GM23338 (cell line): ENCODE measurements at regions not wholly inside any gene's neighbourhood (a gene's known extent, or its start where the extent isn't known, plus 50 kb on each side); places are given as distances from the start of the nearest gene placed in this dataset.

Experiments used
- ATAC-seq: fragments of 200-7000 bp; cut with Tn5 transposase; 3 replicates; pipeline ENCODE4 v1.9.1; 2020
- DNase-seq: peaks from one replicate; pipeline ENCODE4 v3.0.0-alpha.2; 2015; ENCODE audit warnings: low spot score
- H2AFZ ChIP-seq: fragments of 200-600 bp; sonication (generic); 2 replicates; pipeline ENCODE4 v1.8.0; 2016; ENCODE audit warnings: antibody characterized with exemption, mild to moderate bottlenecking, moderate library complexity
- H3F3A ChIP-seq: fragments of 200-600 bp; sonication (generic); replicated peaks from 2 replicates; pipeline ENCODE4 v1.8.0; 2017; ENCODE audit warnings: antibody characterized with exemption, mixed run types, low read depth
- H3K27ac ChIP-seq: fragments of 200-600 bp; sonication (generic); 2 replicates; pipeline ENCODE4 v1.6.1; 2016; ENCODE audit warnings: low read depth
- H3K27me3 ChIP-seq: fragments of 200-600 bp; sonication (generic); 2 replicates; pipeline ENCODE4 v1.8.0; 2016; ENCODE audit warnings: mild to moderate bottlenecking, mixed run types, moderate library complexity; ENCODE audit not compliant: insufficient read depth
- H3K36me3 ChIP-seq: fragments of 200-600 bp; sonication (generic); 2 replicates; pipeline ENCODE4 v1.8.0; 2016; ENCODE audit warnings: mild to moderate bottlenecking; ENCODE audit not compliant: insufficient read depth
- H3K4me1 ChIP-seq: fragments of 200-600 bp; sonication (generic); 2 replicates; pipeline ENCODE4 v1.8.0; 2016; ENCODE audit warnings: mild to moderate bottlenecking, moderate library complexity; ENCODE audit not compliant: insufficient read depth
- H3K4me2 ChIP-seq: fragments of 200-600 bp; sonication (generic); 2 replicates; pipeline ENCODE4 v1.7.1; 2017; ENCODE audit warnings: mixed run types
- H3K4me3 ChIP-seq: fragments of 200-600 bp; sonication (generic); 2 replicates; pipeline ENCODE4 v1.6.1; 2016; ENCODE audit warnings: mixed run types
- H3K79me2 ChIP-seq: fragments of 200-600 bp; sonication (generic); replicated peaks from 2 replicates; pipeline ENCODE4 v1.8.0; 2017; ENCODE audit warnings: mild to moderate bottlenecking; ENCODE audit not compliant: insufficient read depth
- H3K9me2 ChIP-seq: fragments of 200-600 bp; sonication (generic); 2 replicates; pipeline ENCODE4 v1.8.0; 2017; ENCODE audit not compliant: insufficient read depth
- H4K20me1 ChIP-seq: fragments of 200-600 bp; sonication (generic); replicated peaks from 2 replicates; pipeline ENCODE4 v1.8.0; 2017; ENCODE audit warnings: mild to moderate bottlenecking; ENCODE audit not compliant: insufficient read depth
- H3K27ac Mint-ChIP-seq: 2 replicates; pipeline ENCODE4 v1.8.0; 2020; ENCODE audit warnings: inconsistent platforms, mild to moderate bottlenecking, moderate library complexity, mixed read lengths
- H3K27me3 Mint-ChIP-seq: 3 replicates; pipeline ENCODE4 v1.8.0; 2022; ENCODE audit warnings: low read depth, mild to moderate bottlenecking, moderate library complexity, mixed read lengths, inconsistent platforms; ENCODE audit not compliant: insufficient read depth, poor library complexity
- H3K36me3 Mint-ChIP-seq: 3 replicates; pipeline ENCODE4 v1.8.0; 2021; ENCODE audit warnings: low read depth, mild to moderate bottlenecking, inconsistent platforms, moderate library complexity, mixed read lengths
- H3K4me1 Mint-ChIP-seq: 3 replicates; pipeline ENCODE4 v1.8.0; 2020; ENCODE audit warnings: mild to moderate bottlenecking, inconsistent platforms, mixed read lengths
- H3K4me3 Mint-ChIP-seq: 3 replicates; pipeline ENCODE4 v1.8.0; 2021; ENCODE audit warnings: moderate library complexity, mild to moderate bottlenecking, inconsistent platforms, mixed read lengths
- H3K9me3 Mint-ChIP-seq: 3 replicates; pipeline ENCODE4 v1.8.0; 2020; ENCODE audit warnings: moderate library complexity, mild to moderate bottlenecking, inconsistent platforms, mixed read lengths
- CREB1 ChIP-seq: fragments of 250-450 bp; sonication (Bioruptor Pico); IDR thresholded peaks from 2 replicates; pipeline ENCODE4 v1.5.0; 2020; ENCODE audit warnings: low read depth, mild to moderate bottlenecking, moderate library complexity
- EZH2 ChIP-seq: fragments of 200-600 bp; sonication (generic); IDR thresholded peaks from one replicate; pipeline ENCODE4 v1.8.0; 2017; ENCODE audit warnings: antibody characterized with exemption, mild to moderate bottlenecking, low read depth; ENCODE audit not compliant: unreplicated experiment
- JUNB ChIP-seq: IDR thresholded peaks from one replicate; pipeline ENCODE4 v1.6.1; 2016; ENCODE audit warnings: antibody characterized with exemption; ENCODE audit not compliant: unreplicated experiment
- POLR2AphosphoS5 ChIP-seq: IDR thresholded peaks from 2 replicates; pipeline ENCODE4 v1.6.1; 2016; ENCODE audit warnings: antibody characterized with exemption, low read depth
- REST ChIP-seq: IDR thresholded peaks from one replicate; pipeline ENCODE4 v1.6.1; 2018; ENCODE audit warnings: antibody characterized with exemption; ENCODE audit not compliant: unreplicated experiment
- STAT1 ChIP-seq: IDR thresholded peaks from one replicate; pipeline ENCODE4 v1.6.1; 2016; ENCODE audit warnings: antibody characterized with exemption; ENCODE audit not compliant: unreplicated experiment
- ZNF114 ChIP-seq: fragments of 250-450 bp; sonication (Bioruptor Pico); IDR thresholded peaks from 2 replicates; pipeline ENCODE4 v1.5.0; 2020; ENCODE audit warnings: mild to moderate bottlenecking, moderate library complexity
- ZNF331 ChIP-seq: fragments of 250-450 bp; sonication (Bioruptor Pico); IDR thresholded peaks from 2 replicates; pipeline ENCODE4 v1.5.0; 2020; ENCODE audit warnings: low read depth, mild to moderate bottlenecking, moderate library complexity
- ZNF462 ChIP-seq: fragments of 250-450 bp; sonication (Bioruptor Pico); IDR thresholded peaks from 2 replicates; pipeline ENCODE4 v1.5.0; 2020; ENCODE audit warnings: mild to moderate bottlenecking, moderate library complexity

GRCh38 chr10:127619546-127620325 lies 70.6 kb downstream of the NPS start (continued):
- TF ChIP-seq POLR2AphosphoS5, result no peak
- TF ChIP-seq REST, result no peak
- no peak for TF ChIP-seq STAT1
- no peak for TF ChIP-seq ZNF331
- TF ChIP-seq EZH2, result no peak

- Mint-ChIP-seq H3K27me3 (peaks cover 4% of the 10 kb centered on the region), H3K36me3 (peaks cover 16% of the 10 kb centered on the region), H3K4me3 (no peak overlapping the region), H3K27ac (no peak overlapping the region), H3K4me1 (no peaks in the 10 kb centered on the region), H3K9me3 (peaks cover 34% of the 10 kb centered on the region)
- Histone ChIP-seq H3K4me2 (no peak overlapping the region), H3K4me3 (no peak overlapping the region), H3K4me1 (no peaks in the 10 kb centered on the region), H2AFZ (no peak overlapping the region), H3K36me3 (no peaks in the 10 kb centered on the region), H3F3A (no peaks in the 10 kb centered on the region), H3K27ac (no peak overlapping the region), H3K27me3 (no peaks in the 10 kb centered on the region), H4K20me1 (no peaks in the 10 kb centered on the region), H3K79me2 (no peaks in the 10 kb centered on the region), H3K9me2 (0 out of 2 replicates have a peak, but pooled peaks cover 7% of the 10 kb centered on the region)
- DNase-seq (no peak), ATAC-seq (no peak)
- TF ChIP-seq JUNB, result no peak
- TF ChIP-seq ZNF114 (CRISPR knock-in tag), result no peak
- TF ChIP-seq CREB1 (CRISPR knock-in tag), result no peak
- TF ChIP-seq EZH2, result no peak
- no peak for TF ChIP-seq ZNF462 (CRISPR knock-in tag)
Measured at GRCh38 chr10:127635882-127636281, 86.8 kb downstream of the NPS start.
